Endothelial cell of umbilical vein (primary cell): ENCODE measurements at regions not wholly inside any gene's neighbourhood (a gene's known extent, or its start where the extent isn't known, plus 50 kb on each side); places are given as distances from the start of the nearest gene placed in this dataset.

ENCODE experiments used
- EZH2 ChIP-seq: IDR thresholded peaks from 2 replicates; pipeline ENCODE4 v1.6.1; 2012; ENCODE audit warnings: borderline replicate concordance, low read depth, mild to moderate bottlenecking, moderate library complexity, low read length, inconsistent platforms; ENCODE audit not compliant: severe bottlenecking
- POLR2A ChIP-seq: IDR thresholded peaks from 2 replicates; pipeline ENCODE4 v1.6.1; 2012; ENCODE audit warnings: low read depth, mild to moderate bottlenecking, control low read depth, low read length
- POLR2AphosphoS5 ChIP-seq: IDR thresholded peaks from 2 replicates; pipeline ENCODE4 v1.6.1; 2012; ENCODE audit warnings: low read depth, mild to moderate bottlenecking, control low read depth, low read length, moderate library complexity; ENCODE audit not compliant: insufficient read depth
- TF ChIP-seq, protein P1 (sequence below), 2 donors: IDR thresholded peaks; 1 replicate in 1 of 2; 2 replicates in 1 of 2; pipeline ENCODE4 v1.5.1; 2011; ENCODE audit warnings: low read length in 2 of 2, mild to moderate bottlenecking in 2 of 2, moderate library complexity in 2 of 2, control low read depth in 1 of 2, inconsistent platforms in 1 of 2, low read depth in 1 of 2; ENCODE audit not compliant: insufficient read depth in 1 of 2; ENCODE audit errors: extremely low read depth in 1 of 2

DNA sequence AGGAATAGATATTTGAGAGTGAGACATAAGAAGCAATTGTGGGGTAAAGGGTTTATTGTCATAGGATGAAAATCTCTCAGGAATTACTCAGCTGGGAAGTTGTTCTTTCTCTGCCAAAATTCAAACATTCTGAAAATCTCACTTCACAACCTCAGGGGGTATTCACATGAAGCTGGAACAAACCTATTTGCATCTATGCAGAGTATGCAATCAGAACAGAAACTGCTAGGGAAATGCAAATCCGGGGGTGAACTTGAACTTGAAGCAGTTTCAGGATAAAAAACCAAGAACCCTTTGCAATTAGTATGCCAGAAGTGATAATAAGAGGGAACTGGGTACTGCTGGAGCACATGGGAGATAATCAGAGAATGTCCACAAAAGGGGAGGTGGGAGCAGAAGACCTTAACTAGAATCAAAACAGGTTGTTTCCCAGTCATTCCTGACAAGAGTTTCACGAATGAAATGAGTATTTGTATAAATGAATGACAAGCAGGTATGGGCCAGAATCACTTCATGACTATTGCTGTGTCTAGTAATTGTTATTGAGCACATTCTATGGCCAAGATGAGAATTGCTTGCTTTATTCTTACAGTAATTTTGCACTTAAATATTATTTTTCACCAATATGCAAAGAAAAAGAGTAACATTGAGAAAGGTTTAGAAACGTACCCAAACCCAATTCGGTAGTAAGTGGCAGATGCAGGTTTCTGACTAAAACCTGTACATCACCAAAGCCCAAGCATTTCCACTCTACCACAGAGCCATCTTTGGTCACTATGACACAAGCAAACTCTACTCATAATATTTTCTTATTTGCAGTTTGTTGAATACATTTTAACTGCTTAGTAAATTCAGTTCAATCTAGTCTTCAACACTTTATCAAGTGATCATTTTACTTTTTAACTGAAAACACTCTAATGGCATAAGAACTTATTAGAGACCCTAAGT is 61.8 kb upstream of the UBASH3B start:
- TF ChIP-seq, protein P1, sequence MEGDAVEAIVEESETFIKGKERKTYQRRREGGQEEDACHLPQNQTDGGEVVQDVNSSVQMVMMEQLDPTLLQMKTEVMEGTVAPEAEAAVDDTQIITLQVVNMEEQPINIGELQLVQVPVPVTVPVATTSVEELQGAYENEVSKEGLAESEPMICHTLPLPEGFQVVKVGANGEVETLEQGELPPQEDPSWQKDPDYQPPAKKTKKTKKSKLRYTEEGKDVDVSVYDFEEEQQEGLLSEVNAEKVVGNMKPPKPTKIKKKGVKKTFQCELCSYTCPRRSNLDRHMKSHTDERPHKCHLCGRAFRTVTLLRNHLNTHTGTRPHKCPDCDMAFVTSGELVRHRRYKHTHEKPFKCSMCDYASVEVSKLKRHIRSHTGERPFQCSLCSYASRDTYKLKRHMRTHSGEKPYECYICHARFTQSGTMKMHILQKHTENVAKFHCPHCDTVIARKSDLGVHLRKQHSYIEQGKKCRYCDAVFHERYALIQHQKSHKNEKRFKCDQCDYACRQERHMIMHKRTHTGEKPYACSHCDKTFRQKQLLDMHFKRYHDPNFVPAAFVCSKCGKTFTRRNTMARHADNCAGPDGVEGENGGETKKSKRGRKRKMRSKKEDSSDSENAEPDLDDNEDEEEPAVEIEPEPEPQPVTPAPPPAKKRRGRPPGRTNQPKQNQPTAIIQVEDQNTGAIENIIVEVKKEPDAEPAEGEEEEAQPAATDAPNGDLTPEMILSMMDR (IDR thresholded peaks at IDR 0.05; ENCODE audit: extremely low read depth in 1 of 2, insufficient read depth in 1 of 2, low read depth in 1 of 2, low read length in 2 of 2): no peak
- no peak for TF ChIP-seq POLR2A
- TF ChIP-seq EZH2: no peak
- TF ChIP-seq POLR2AphosphoS5: no peak
